ENCODE measurements at regions not wholly inside any gene's neighbourhood (a gene's known extent, or its start where the extent isn't known, plus 50 kb on each side); places are given as distances from the start of the nearest gene placed in this dataset.

DNA sequence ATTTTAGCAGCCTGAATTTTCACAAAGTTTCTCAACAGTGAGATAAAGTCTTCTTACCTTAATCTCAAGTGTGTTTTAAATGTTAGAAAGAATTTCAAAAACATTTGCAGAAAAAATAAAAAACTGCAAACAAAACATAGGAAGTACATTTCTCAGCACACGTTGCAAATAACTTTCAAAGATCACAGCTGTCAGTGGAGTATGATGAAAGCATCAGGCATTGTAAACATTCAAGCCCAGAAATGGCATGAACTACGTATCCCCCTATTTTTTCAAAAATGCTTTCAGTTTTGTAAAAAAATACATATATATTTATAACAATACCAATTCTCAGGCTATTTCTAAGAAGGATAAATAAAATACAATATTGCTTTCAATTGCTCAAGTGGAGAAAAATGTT is 320.6 kb upstream of the TFPI start (continued):
- TF ChIP-seq, protein P1, sequence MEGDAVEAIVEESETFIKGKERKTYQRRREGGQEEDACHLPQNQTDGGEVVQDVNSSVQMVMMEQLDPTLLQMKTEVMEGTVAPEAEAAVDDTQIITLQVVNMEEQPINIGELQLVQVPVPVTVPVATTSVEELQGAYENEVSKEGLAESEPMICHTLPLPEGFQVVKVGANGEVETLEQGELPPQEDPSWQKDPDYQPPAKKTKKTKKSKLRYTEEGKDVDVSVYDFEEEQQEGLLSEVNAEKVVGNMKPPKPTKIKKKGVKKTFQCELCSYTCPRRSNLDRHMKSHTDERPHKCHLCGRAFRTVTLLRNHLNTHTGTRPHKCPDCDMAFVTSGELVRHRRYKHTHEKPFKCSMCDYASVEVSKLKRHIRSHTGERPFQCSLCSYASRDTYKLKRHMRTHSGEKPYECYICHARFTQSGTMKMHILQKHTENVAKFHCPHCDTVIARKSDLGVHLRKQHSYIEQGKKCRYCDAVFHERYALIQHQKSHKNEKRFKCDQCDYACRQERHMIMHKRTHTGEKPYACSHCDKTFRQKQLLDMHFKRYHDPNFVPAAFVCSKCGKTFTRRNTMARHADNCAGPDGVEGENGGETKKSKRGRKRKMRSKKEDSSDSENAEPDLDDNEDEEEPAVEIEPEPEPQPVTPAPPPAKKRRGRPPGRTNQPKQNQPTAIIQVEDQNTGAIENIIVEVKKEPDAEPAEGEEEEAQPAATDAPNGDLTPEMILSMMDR (IDR thresholded peaks at IDR 0.05; ENCODE audit: low read depth, low read length, missing input control) = no peak

DNA sequence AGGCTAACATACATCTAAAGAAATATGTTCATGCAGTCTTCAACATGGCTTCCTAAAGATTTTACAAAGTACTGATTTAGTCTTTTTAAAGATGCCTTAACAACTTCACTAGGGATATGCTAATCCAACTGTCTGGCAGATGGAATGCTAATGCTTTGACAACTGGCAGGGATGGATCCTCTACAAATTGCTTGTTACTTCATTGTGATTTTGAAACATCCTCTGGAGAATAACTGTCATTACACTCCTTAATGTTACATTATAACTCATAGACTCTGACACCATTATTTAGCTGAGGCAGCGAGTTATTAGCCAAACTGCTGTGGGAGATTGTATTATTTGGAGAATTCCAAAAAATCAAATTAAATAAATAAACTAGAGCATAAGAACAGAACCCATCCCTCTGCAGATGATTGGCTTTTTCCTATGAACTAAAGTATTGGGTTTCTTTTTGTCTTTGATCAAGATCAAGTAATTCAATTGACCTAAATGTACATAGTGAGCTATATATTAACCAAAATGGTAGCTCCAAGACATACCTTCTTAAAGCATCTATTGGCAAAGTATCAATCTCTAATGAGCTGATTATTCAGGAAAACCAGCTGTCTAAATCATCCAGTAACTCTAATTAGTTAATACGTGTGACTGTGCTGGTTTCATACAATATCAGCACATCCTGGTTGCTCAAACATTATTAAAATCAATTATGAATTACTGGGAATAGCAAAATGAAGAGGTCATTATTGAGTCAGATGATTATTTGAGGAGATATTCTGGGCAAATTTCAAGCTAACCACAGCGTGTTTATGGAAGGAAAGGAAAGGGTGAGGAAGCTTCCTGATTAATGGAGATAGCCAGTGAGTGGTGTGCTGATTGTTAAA is 321.3 kb upstream of the TFPI start:
- Histone ChIP-seq H3K27ac (ENCODE audit: low read depth in 1 of 2, low read length in 2 of 2) (no peak overlapping the region), H3K4me3 (ENCODE audit: low read depth in 1 of 3, low read length in 3 of 3) (no peak overlapping the region), H3K27me3 (ENCODE audit: control insufficient read depth in 4 of 4, insufficient read depth in 4 of 4, low read length in 3 of 4) (no peaks in the 10 kb centered on the region), H3K9me3 (ENCODE audit: control insufficient read depth in 4 of 4, low read length in 3 of 4) (no peaks in the 10 kb centered on the region), H3K36me3 (ENCODE audit: control insufficient read depth in 4 of 4, insufficient read depth in 3 of 4, low read depth in 1 of 4, low read length in 3 of 4) (no peaks in the 10 kb centered on the region), H3K9ac (ENCODE audit: low read depth in 1 of 2, low read length in 2 of 2) (no peak overlapping the region), H3K4me1 (ENCODE audit: control insufficient read depth in 4 of 4, insufficient read depth in 4 of 4, low read length in 3 of 4) (no peaks in the 10 kb centered on the region)
- TF ChIP-seq JUND (IDR thresholded peaks at IDR 0.05) (no peak), HNF4A (conservative IDR thresholded peaks at IDR 0.05) (no peak), EGR1 (IDR thresholded peaks at IDR 0.05; ENCODE audit: low read depth in 2 of 2) (no peak)
- 86% methylated on average over 3 of the region's 3 CpGs for WGBS
- DNase-seq (ENCODE audit: low spot score) = no peak

DNA sequence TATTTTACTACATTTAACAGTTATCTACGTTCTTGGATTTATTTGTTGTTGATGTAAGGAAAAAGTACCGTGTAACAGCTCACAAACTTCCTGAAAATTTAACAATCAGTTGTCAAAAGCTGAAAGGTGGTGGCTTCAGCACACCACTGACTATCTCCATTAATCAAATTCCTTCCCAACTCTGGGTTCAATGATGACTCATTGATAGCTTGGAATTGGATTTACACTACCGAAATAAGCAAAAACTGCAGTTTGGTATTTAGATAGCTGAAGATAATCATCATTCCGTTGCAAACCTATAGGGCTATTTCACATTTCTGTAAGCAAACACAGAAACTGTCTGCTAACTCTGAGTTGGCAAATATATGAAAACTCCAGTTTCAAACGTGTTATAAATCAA is 322.3 kb upstream of the TFPI start:
- no peak for DNase-seq (ENCODE audit: low spot score)
- TF ChIP-seq, protein P2, sequence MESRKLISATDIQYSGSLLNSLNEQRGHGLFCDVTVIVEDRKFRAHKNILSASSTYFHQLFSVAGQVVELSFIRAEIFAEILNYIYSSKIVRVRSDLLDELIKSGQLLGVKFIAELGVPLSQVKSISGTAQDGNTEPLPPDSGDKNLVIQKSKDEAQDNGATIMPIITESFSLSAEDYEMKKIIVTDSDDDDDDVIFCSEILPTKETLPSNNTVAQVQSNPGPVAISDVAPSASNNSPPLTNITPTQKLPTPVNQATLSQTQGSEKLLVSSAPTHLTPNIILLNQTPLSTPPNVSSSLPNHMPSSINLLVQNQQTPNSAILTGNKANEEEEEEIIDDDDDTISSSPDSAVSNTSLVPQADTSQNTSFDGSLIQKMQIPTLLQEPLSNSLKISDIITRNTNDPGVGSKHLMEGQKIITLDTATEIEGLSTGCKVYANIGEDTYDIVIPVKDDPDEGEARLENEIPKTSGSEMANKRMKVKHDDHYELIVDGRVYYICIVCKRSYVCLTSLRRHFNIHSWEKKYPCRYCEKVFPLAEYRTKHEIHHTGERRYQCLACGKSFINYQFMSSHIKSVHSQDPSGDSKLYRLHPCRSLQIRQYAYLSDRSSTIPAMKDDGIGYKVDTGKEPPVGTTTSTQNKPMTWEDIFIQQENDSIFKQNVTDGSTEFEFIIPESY (IDR thresholded peaks at IDR 0.05) = no peak
- TF ChIP-seq FOXA2 (IDR thresholded peaks at IDR 0.05) (no peak), YY1 (IDR thresholded peaks at IDR 0.05) (no peak), HNF4A (conservative IDR thresholded peaks at IDR 0.05) (no peak), FOXA1 (IDR thresholded peaks at IDR 0.05) (no peak), EGR1 (IDR thresholded peaks at IDR 0.05; ENCODE audit: low read depth in 2 of 2) (no peak), HNF4G (IDR thresholded peaks at IDR 0.05) (no peak), GABPA (IDR thresholded peaks at IDR 0.05 in 1 of 2, conservative IDR thresholded peaks at IDR 0.05 in 1 of 2) (no peak), RXRA (IDR thresholded peaks at IDR 0.05) (no peak), SP1 (IDR thresholded peaks at IDR 0.05) (no peak), TAF1 (conservative IDR thresholded peaks at IDR 0.05) (no peak), RAD21 (IDR thresholded peaks at IDR 0.05) (no peak)
- TF ChIP-seq, protein P3, sequence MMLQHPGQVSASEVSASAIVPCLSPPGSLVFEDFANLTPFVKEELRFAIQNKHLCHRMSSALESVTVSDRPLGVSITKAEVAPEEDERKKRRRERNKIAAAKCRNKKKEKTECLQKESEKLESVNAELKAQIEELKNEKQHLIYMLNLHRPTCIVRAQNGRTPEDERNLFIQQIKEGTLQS (IDR thresholded peaks at IDR 0.05) = no peak
- TF ChIP-seq, protein P4, sequence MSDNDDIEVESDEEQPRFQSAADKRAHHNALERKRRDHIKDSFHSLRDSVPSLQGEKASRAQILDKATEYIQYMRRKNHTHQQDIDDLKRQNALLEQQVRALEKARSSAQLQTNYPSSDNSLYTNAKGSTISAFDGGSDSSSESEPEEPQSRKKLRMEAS (IDR thresholded peaks at IDR 0.05) = no peak
- TF ChIP-seq, protein P5, sequence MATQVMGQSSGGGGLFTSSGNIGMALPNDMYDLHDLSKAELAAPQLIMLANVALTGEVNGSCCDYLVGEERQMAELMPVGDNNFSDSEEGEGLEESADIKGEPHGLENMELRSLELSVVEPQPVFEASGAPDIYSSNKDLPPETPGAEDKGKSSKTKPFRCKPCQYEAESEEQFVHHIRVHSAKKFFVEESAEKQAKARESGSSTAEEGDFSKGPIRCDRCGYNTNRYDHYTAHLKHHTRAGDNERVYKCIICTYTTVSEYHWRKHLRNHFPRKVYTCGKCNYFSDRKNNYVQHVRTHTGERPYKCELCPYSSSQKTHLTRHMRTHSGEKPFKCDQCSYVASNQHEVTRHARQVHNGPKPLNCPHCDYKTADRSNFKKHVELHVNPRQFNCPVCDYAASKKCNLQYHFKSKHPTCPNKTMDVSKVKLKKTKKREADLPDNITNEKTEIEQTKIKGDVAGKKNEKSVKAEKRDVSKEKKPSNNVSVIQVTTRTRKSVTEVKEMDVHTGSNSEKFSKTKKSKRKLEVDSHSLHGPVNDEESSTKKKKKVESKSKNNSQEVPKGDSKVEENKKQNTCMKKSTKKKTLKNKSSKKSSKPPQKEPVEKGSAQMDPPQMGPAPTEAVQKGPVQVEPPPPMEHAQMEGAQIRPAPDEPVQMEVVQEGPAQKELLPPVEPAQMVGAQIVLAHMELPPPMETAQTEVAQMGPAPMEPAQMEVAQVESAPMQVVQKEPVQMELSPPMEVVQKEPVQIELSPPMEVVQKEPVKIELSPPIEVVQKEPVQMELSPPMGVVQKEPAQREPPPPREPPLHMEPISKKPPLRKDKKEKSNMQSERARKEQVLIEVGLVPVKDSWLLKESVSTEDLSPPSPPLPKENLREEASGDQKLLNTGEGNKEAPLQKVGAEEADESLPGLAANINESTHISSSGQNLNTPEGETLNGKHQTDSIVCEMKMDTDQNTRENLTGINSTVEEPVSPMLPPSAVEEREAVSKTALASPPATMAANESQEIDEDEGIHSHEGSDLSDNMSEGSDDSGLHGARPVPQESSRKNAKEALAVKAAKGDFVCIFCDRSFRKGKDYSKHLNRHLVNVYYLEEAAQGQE (IDR thresholded peaks at IDR 0.05) = no peak
- TF ChIP-seq, protein P1 (IDR thresholded peaks at IDR 0.05; ENCODE audit: low read depth, low read length, missing input control) = no peak
- H3K4me1 ChIP-seq (ENCODE audit: control insufficient read depth in 4 of 4, insufficient read depth in 4 of 4, low read length in 3 of 4) = no peaks in the 10 kb centered on the region
- H3K9me3 ChIP-seq (ENCODE audit: control insufficient read depth in 4 of 4, low read length in 3 of 4) = no peaks in the 10 kb centered on the region
- H3K27ac ChIP-seq (ENCODE audit: low read depth in 1 of 2, low read length in 2 of 2) = no peak overlapping the region
- H3K27me3 ChIP-seq (ENCODE audit: control insufficient read depth in 4 of 4, insufficient read depth in 4 of 4, low read length in 3 of 4) = no peaks in the 10 kb centered on the region
- 80% methylated on average over 5 of the region's 5 CpGs for WGBS
- no peak overlapping the region for H3K4me3 ChIP-seq (ENCODE audit: low read depth in 1 of 3, low read length in 3 of 3)
- no peaks in the 10 kb centered on the region for H3K36me3 ChIP-seq (ENCODE audit: control insufficient read depth in 4 of 4, insufficient read depth in 3 of 4, low read depth in 1 of 4, low read length in 3 of 4)
- no peak overlapping the region for H3K9ac ChIP-seq (ENCODE audit: low read depth in 1 of 2, low read length in 2 of 2)

All from liver (tissue), 8 donors.